ENCODE measurements at regions not wholly inside any gene's neighbourhood (a gene's known extent, or its start where the extent isn't known, plus 50 kb on each side); places are given as distances from the start of the nearest gene placed in this dataset.

- TF ChIP-seq CTCF (IDR thresholded peaks at IDR 0.05) (no peak), POLR2A (IDR thresholded peaks at IDR 0.05) (no peak)
These were observed 912.4 kb upstream of the ATXN7L3B start for GRCh38 chr12:73625226-73625625.

All from testis (tissue), 2 donors.